ENCODE measurements at regions not wholly inside any gene's neighbourhood (a gene's known extent, or its start where the extent isn't known, plus 50 kb on each side); places are given as distances from the start of the nearest gene placed in this dataset.

DNA sequence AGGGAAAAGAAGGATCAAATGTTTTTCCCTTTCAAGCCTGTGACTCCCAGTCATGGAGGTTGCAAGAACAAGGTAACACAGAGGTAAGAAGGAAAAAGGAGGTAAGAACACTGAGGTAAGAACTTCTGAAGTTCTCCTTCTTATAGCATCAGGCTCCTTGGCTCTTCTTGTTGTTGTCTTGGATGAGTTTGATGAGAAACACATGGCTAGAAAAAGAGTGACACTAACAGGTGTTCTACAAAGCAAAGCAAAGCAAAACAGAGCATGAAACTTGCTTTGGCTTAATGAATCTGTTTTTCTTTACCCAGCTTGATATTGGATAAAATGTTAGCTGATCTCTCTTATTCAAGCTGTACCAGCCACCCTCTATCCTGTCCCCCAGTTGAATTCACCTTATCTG, 231.2 kb upstream of the F9 start:
- H3K23me2 ChIP-seq (ENCODE audit: insufficient read length, low read depth, low read length, poor library complexity, severe bottlenecking), result no peaks in the 10 kb centered on the region
- H4K20me1 ChIP-seq (ENCODE audit: control insufficient read depth, insufficient read depth, insufficient read length), result no peaks in the 10 kb centered on the region
- H3K4me1 Mint-ChIP-seq, result peaks cover 16 to 21% of the 10 kb centered on the region in 2 experiments
- H3K27ac Mint-ChIP-seq, result no peak overlapping the region
- no peak overlapping the region for H3K27ac ChIP-seq (ENCODE audit: insufficient read length, low read depth, low read length)
- no peak overlapping the region for H2BK12ac ChIP-seq (ENCODE audit: insufficient read length, low read depth, low read length)
- H3K27me3 Mint-ChIP-seq (ENCODE audit: low read depth), result no peaks in the 10 kb centered on the region
- no peaks in the 10 kb centered on the region; the same call in 1 of the 2 replicates for H3K4me1 ChIP-seq (ENCODE audit: insufficient read depth, low read length)
- H3K4me3 Mint-ChIP-seq, result no peak overlapping the region
- no peaks in the 10 kb centered on the region for H3K27me3 ChIP-seq (ENCODE audit: insufficient read depth, low read length)
- no peak overlapping the region for H3K4ac ChIP-seq (ENCODE audit: low read depth, low read length)
- no peaks in the 10 kb centered on the region for H3K36me3 Mint-ChIP-seq (ENCODE audit: insufficient read depth in 1 of 3, low read depth in 3 of 3)
- no peak overlapping the region for H4K91ac ChIP-seq (ENCODE audit: insufficient read length, low read depth, low read length)
- H2BK20ac ChIP-seq (ENCODE audit: low read depth, low read length, poor library complexity, severe bottlenecking), result no peak overlapping the region
- no peak overlapping the region for H2AK5ac ChIP-seq (ENCODE audit: insufficient read length, low read length)
- no peak for DNase-seq
- H3K79me2 ChIP-seq (ENCODE audit: insufficient read depth, low read length), result no peaks in the 10 kb centered on the region
- H3K18ac ChIP-seq (ENCODE audit: insufficient read length, low read depth, low read length), result no peak overlapping the region
- H3K4me2 ChIP-seq (ENCODE audit: insufficient read depth, insufficient read length, low read length), result no peak overlapping the region
- H3K56ac ChIP-seq (ENCODE audit: insufficient read length, low read depth, low read length), result no peak overlapping the region
- no peaks in the 10 kb centered on the region for H3K9me3 ChIP-seq (ENCODE audit: control insufficient read depth, low read depth, low read length)
- no peak overlapping the region for H3K9ac ChIP-seq (ENCODE audit: extremely low read depth, insufficient read length, low read length)
- H2AFZ ChIP-seq (ENCODE audit: low read length), result no peak overlapping the region
- no peak overlapping the region for H3K14ac ChIP-seq (ENCODE audit: insufficient read depth, low read length)
- no peak overlapping the region for H3T11ph ChIP-seq (ENCODE audit: low read length)
- TF ChIP-seq, protein P1, sequence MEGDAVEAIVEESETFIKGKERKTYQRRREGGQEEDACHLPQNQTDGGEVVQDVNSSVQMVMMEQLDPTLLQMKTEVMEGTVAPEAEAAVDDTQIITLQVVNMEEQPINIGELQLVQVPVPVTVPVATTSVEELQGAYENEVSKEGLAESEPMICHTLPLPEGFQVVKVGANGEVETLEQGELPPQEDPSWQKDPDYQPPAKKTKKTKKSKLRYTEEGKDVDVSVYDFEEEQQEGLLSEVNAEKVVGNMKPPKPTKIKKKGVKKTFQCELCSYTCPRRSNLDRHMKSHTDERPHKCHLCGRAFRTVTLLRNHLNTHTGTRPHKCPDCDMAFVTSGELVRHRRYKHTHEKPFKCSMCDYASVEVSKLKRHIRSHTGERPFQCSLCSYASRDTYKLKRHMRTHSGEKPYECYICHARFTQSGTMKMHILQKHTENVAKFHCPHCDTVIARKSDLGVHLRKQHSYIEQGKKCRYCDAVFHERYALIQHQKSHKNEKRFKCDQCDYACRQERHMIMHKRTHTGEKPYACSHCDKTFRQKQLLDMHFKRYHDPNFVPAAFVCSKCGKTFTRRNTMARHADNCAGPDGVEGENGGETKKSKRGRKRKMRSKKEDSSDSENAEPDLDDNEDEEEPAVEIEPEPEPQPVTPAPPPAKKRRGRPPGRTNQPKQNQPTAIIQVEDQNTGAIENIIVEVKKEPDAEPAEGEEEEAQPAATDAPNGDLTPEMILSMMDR (conservative IDR thresholded peaks at IDR 0.05), result no peak
- no peak overlapping the region for H3K23ac ChIP-seq (ENCODE audit: insufficient read length, low read depth, low read length)
- H4K5ac ChIP-seq (ENCODE audit: insufficient read length, low read depth, low read length), result no peak overlapping the region
- no peaks in the 10 kb centered on the region for H3K79me1 ChIP-seq (ENCODE audit: insufficient read depth, low read depth, low read length, poor library complexity, severe bottlenecking)
- no peak overlapping the region for H2BK120ac ChIP-seq (ENCODE audit: low read depth, low read length, poor library complexity, severe bottlenecking)
- H2BK5ac ChIP-seq (ENCODE audit: insufficient read length, low read length), result no peak overlapping the region
- no peak overlapping the region for H4K8ac ChIP-seq (replicated peaks; ENCODE audit: insufficient read length, low read depth, low read length)
- H3K9me3 Mint-ChIP-seq, result peaks cover 0 to 6% of the 10 kb centered on the region in 2 experiments; a peak in 1 of 5 replicates
- H2BK15ac ChIP-seq (ENCODE audit: low read depth, low read length), result no peak overlapping the region
